B cell (primary cell): ENCODE measurements at regions not wholly inside any gene's neighbourhood (a gene's known extent, or its start where the extent isn't known, plus 50 kb on each side); places are given as distances from the start of the nearest gene placed in this dataset.
"Not testable (repeated sequence)": the region's sequence is repeated elsewhere in the genome, so short reads cannot be mapped to it uniquely, and the experiment has no call there.

Experiments
- ATAC-seq: fragments of 200-7000 bp; cut with Tn5 transposase; one replicate; pipeline ENCODE4 v1.10.0; 2021; ENCODE audit warnings: low read depth, mild to moderate bottlenecking, moderate number of reproducible peaks, moderate library complexity
- CTCF ChIA-PET: fragments of 350-600 bp; sonication (Branson Sonifier 250); formaldehyde crosslinking; loops from one replicate; lab custom pipeline; 2021; ENCODE audit warnings: antibody characterized with exemption, inconsistent platforms; lab: Charles Lee
- POLR2A ChIA-PET: fragments of 350-600 bp; sonication (Branson Sonifier 250); formaldehyde crosslinking; loops from one replicate; lab custom pipeline; 2021; ENCODE audit warnings: antibody characterized with exemption; lab: Charles Lee
- DNase-seq: peaks from one replicate; pipeline ENCODE4 v3.0.0; 2013
- H2AFZ ChIP-seq: 2 replicates; pipeline ENCODE4 v1.6.1; 2012; ENCODE audit warnings: mild to moderate bottlenecking, low read depth, low read length; ENCODE audit not compliant: insufficient read depth, poor library complexity, severe bottlenecking
- H3K27ac ChIP-seq, 2 donors: 1 replicate in 1 of 2; 2 replicates in 1 of 2; pipeline ENCODE4 v1.5.1; 2012 to 2013; ENCODE audit warnings: low read length in 2 of 2, mild to moderate bottlenecking in 2 of 2, moderate library complexity in 1 of 2
- H3K27me3 ChIP-seq, 4 experiments: fragments of 200-600 bp in 1 of 4; sonication (generic) in 1 of 4; replicated peaks in 1 of 4; 1 replicate in 2 of 4; 2 replicates in 2 of 4; pipeline versions ENCODE4 v1.6.1 to v1.7.0; 2013 to 2016; ENCODE audit warnings: low read length in 3 of 4, mild to moderate bottlenecking in 2 of 4, mixed read lengths in 1 of 4, moderate library complexity in 1 of 4; ENCODE audit not compliant: insufficient read depth in 4 of 4, control insufficient read depth in 3 of 4; ENCODE audit errors: control extremely low read depth in 1 of 4
- H3K36me3 ChIP-seq, 2 experiments: replicated peaks in 1 of 2; 1 replicate in 1 of 2; 2 replicates in 1 of 2; pipeline versions ENCODE4 v1.6.1 to v1.7.1; 2013; ENCODE audit warnings: low read length in 1 of 2; ENCODE audit not compliant: insufficient read depth in 2 of 2, control insufficient read depth in 1 of 2; ENCODE audit errors: control extremely low read depth in 1 of 2, extremely low read depth in 1 of 2
- H3K4me1 ChIP-seq, 2 donors: fragments of 200-600 bp in 1 of 2; sonication (generic) in 1 of 2; 1 replicate in 1 of 2; 2 replicates in 1 of 2; pipeline versions ENCODE4 v1.5.1 to v1.6.1; 2013 to 2017; ENCODE audit warnings: low read length in 2 of 2; ENCODE audit not compliant: control insufficient read depth in 2 of 2, insufficient read depth in 2 of 2
- H3K4me2 ChIP-seq: replicated peaks from 2 replicates; pipeline ENCODE3; 2012; ENCODE audit warnings: mild to moderate bottlenecking, low read depth, low read length; ENCODE audit not compliant: poor library complexity, severe bottlenecking
- H3K4me3 ChIP-seq, 5 experiments: fragments of 200-600 bp in 1 of 5; sonication (generic) in 1 of 5; 1 replicate in 3 of 5; 2 replicates in 2 of 5; pipeline versions ENCODE4 v1.5.1 to v1.7.0; 2011 to 2016; ENCODE audit warnings: low read length in 4 of 5, mild to moderate bottlenecking in 4 of 5, low read depth in 2 of 5, control low read depth in 1 of 5, moderate library complexity in 1 of 5; ENCODE audit not compliant: insufficient read depth in 1 of 5; ENCODE audit errors: control extremely low read depth in 1 of 5, extremely low read depth in 1 of 5
- H3K79me2 ChIP-seq: fragments of 200-600 bp; sonication (generic); one replicate; pipeline ENCODE4 v1.6.0; 2016; ENCODE audit warnings: low read length; ENCODE audit not compliant: control insufficient read depth, insufficient read depth
- H3K9ac ChIP-seq: fragments of 200-600 bp; sonication (generic); 2 replicates; pipeline ENCODE4 v1.6.1; 2017; ENCODE audit warnings: mild to moderate bottlenecking, low read length, moderate library complexity
- H3K9me3 ChIP-seq, 3 donors: one replicate each; pipeline versions ENCODE4 v1.6.1 to v1.7.1; 2013; ENCODE audit warnings: low read length in 2 of 3; ENCODE audit not compliant: control insufficient read depth in 2 of 3, insufficient read depth in 1 of 3; ENCODE audit errors: control extremely low read depth in 1 of 3
- H4K20me1 ChIP-seq: 2 replicates; pipeline ENCODE4 v1.6.0; 2012; ENCODE audit warnings: mild to moderate bottlenecking, low read length; ENCODE audit not compliant: insufficient read depth, control insufficient read depth, poor library complexity, severe bottlenecking
- H3K27ac Mint-ChIP-seq: one replicate; pipeline ENCODE4 v1.8.0; 2021; ENCODE audit warnings: mixed read lengths
- H3K27me3 Mint-ChIP-seq: one replicate; pipeline ENCODE4 v1.8.0; 2021; ENCODE audit warnings: mixed read lengths
- H3K4me1 Mint-ChIP-seq: one replicate; pipeline ENCODE4 v1.8.0; 2021; ENCODE audit warnings: mixed read lengths
- H3K4me3 Mint-ChIP-seq: one replicate; pipeline ENCODE4 v1.8.0; 2021; ENCODE audit warnings: mixed read lengths
- H3K9me3 Mint-ChIP-seq: one replicate; pipeline ENCODE4 v1.8.0; 2022; ENCODE audit warnings: mixed read lengths; ENCODE audit not compliant: insufficient read depth
- WGBS: methylation state at CpG from one replicate; pipeline ENCODE4 v1.1.5; 2013; ENCODE audit warnings: missing lambda C conversion rate; ENCODE audit not compliant: insufficient coverage; 5-methylcytosine and 5-hydroxymethylcytosine counted together
- intact Hi-C: fragments of 100-400 bp; cut with micrococcal nuclease; formaldehyde crosslinking; loops from one replicate; pipeline ENCODE4 v1.10.0; 2022

- H3K4me1 ChIP-seq, POLR2A ChIA-PET, H3K79me2 ChIP-seq, H3K27me3 ChIP-seq, H3K9ac ChIP-seq, DNase-seq, H3K4me3 Mint-ChIP-seq, H3K27ac Mint-ChIP-seq, H3K27ac ChIP-seq, H3K9me3 Mint-ChIP-seq, H2AFZ ChIP-seq, H3K27me3 Mint-ChIP-seq, H4K20me1 ChIP-seq, H3K36me3 ChIP-seq, H3K4me1 Mint-ChIP-seq, intact Hi-C loops, H3K4me2 ChIP-seq, H3K4me3 ChIP-seq, CTCF ChIA-PET, ATAC-seq: not testable (repeated sequence)
- no CpG with 5 or more reads among the region's 2 CpGs for WGBS
- peaks cover 0 to 10% (median 0%) of the 10 kb centered on the region in 3 donors for H3K9me3 ChIP-seq
These were observed 170.7 kb downstream of the CRPPA start for GRCh38 chr7:16250655-16251054.

GRCh38 chr7:16249204-16249603 lies 172.1 kb downstream of the CRPPA start:
- ATAC-seq, H3K9ac ChIP-seq, CTCF ChIA-PET, H3K9me3 Mint-ChIP-seq, H3K27ac Mint-ChIP-seq, H2AFZ ChIP-seq, H3K27me3 ChIP-seq, H3K4me3 ChIP-seq, H3K4me1 Mint-ChIP-seq, H3K36me3 ChIP-seq, H3K79me2 ChIP-seq, H4K20me1 ChIP-seq, H3K4me3 Mint-ChIP-seq, POLR2A ChIA-PET, intact Hi-C loops, H3K4me1 ChIP-seq, H3K27ac ChIP-seq, DNase-seq, H3K4me2 ChIP-seq, H3K27me3 Mint-ChIP-seq: not testable (repeated sequence)
- peaks cover 0 to 10% (median 0%) of the 10 kb centered on the region in 3 donors for H3K9me3 ChIP-seq
- 91% methylated on average over 7 of the region's 7 CpGs for WGBS

- H3K27me3 Mint-ChIP-seq, intact Hi-C loops, H3K36me3 ChIP-seq, H3K4me2 ChIP-seq, H3K9ac ChIP-seq, H3K27me3 ChIP-seq, H3K4me1 ChIP-seq, H3K9me3 Mint-ChIP-seq, H2AFZ ChIP-seq, ATAC-seq, H3K4me3 Mint-ChIP-seq, H3K27ac Mint-ChIP-seq, POLR2A ChIA-PET, H3K27ac ChIP-seq, H3K4me3 ChIP-seq, H3K79me2 ChIP-seq, H3K4me1 Mint-ChIP-seq, H4K20me1 ChIP-seq, CTCF ChIA-PET, DNase-seq: not testable (repeated sequence)
- 94% methylated on average over 6 of the region's 6 CpGs for WGBS
- H3K9me3 ChIP-seq, result peaks cover 0 to 10% (median 0%) of the 10 kb centered on the region in 3 donors
These were observed 172.8 kb downstream of the CRPPA start for GRCh38 chr7:16248556-16248955.
